H1 (cell line): ENCODE measurements at regions not wholly inside any gene's neighbourhood (a gene's known extent, or its start where the extent isn't known, plus 50 kb on each side); places are given as distances from the start of the nearest gene placed in this dataset.
A peak's percentile ranks its signal among the peaks of the same experiment; 100 is the strongest.

Experiments
- CTCF ChIA-PET: fragments of 300-600 bp; sonication (Branson Sonifier 250); formaldehyde crosslinking; loops from one replicate; lab custom pipeline; 2021; ENCODE audit not compliant: partially characterized antibody; lab: Charles Lee
- POLR2A ChIA-PET: fragments of 300-600 bp; sonication (Branson Sonifier 250); formaldehyde crosslinking; loops from one replicate; lab custom pipeline; 2021; ENCODE audit warnings: inconsistent platforms; ENCODE audit not compliant: partially characterized antibody; lab: Charles Lee
- DNase-seq, 2 experiments: peaks; one replicate each; pipeline versions ENCODE4 v3.0.0 to v3.0.0-alpha.2; 2010 to 2022; ENCODE audit warnings: low spot score in 2 of 2, low read depth in 1 of 2, mixed read lengths in 1 of 2
- FAIRE-seq: peaks from 2 replicates; lab custom pipeline; 2011; peaks lifted over from hg19 to GRCh38; lab: Jason Lieb, UNC
- H2AFZ ChIP-seq: 2 replicates; pipeline ENCODE4 v1.8.1; 2012; ENCODE audit warnings: low read length, inconsistent platforms
- H2AK5ac ChIP-seq: 2 replicates; pipeline ENCODE4 v1.6.1; 2013; ENCODE audit warnings: low read depth, low read length
- H2BK120ac ChIP-seq: replicated peaks from 2 replicates; pipeline ENCODE3; 2013; ENCODE audit warnings: low read depth, low read length, inconsistent platforms
- H2BK12ac ChIP-seq: 2 replicates; pipeline ENCODE4 v1.6.1; 2013; ENCODE audit warnings: low read depth, low read length
- H2BK15ac ChIP-seq: 2 replicates; pipeline ENCODE4 v1.6.1; 2013; ENCODE audit warnings: low read length
- H2BK20ac ChIP-seq: 2 replicates; pipeline ENCODE4 v1.6.1; 2013; ENCODE audit warnings: low read length
- H2BK5ac ChIP-seq: 2 replicates; pipeline ENCODE4 v1.6.1; 2013; ENCODE audit warnings: low read depth, low read length
- H3K14ac ChIP-seq: 2 replicates; pipeline ENCODE4 v1.6.1; 2013; ENCODE audit warnings: inconsistent platforms; ENCODE audit not compliant: insufficient read length
- H3K18ac ChIP-seq: 2 replicates; pipeline ENCODE4 v1.6.1; 2013; ENCODE audit warnings: low read length; ENCODE audit errors: extremely low read depth
- H3K23ac ChIP-seq: 2 replicates; pipeline ENCODE4 v1.6.1; 2013; ENCODE audit warnings: inconsistent platforms; ENCODE audit not compliant: insufficient read length
- H3K23me2 ChIP-seq: 2 replicates; pipeline ENCODE4 v1.6.1; 2013; ENCODE audit warnings: low read depth, low read length
- H3K27ac ChIP-seq: 2 replicates; pipeline ENCODE4 v1.6.1; 2011; ENCODE audit warnings: low read depth, low read length, inconsistent platforms
- H3K27me3 ChIP-seq, 4 experiments: replicated peaks in 1 of 4; 1 replicate in 1 of 4; 2 replicates in 3 of 4; pipeline versions ENCODE4 v1.6.1 to v1.8.1; 2011 to 2013; ENCODE audit warnings: low read length in 3 of 4, mild to moderate bottlenecking in 3 of 4, inconsistent platforms in 2 of 4, mixed read lengths in 2 of 4, moderate library complexity in 1 of 4; ENCODE audit not compliant: control insufficient read depth in 3 of 4, insufficient read depth in 3 of 4; ENCODE audit errors: extremely low read depth in 1 of 4
- H3K36me3 ChIP-seq, 4 experiments: 2 replicates each; pipeline versions ENCODE4 v1.6.1 to v1.8.1; 2011 to 2013; ENCODE audit warnings: mild to moderate bottlenecking in 4 of 4, low read length in 3 of 4, moderate library complexity in 2 of 4, control low read depth in 1 of 4, inconsistent platforms in 1 of 4; ENCODE audit not compliant: insufficient read depth in 4 of 4, control insufficient read depth in 2 of 4
- H3K4ac ChIP-seq: replicated peaks from 2 replicates; pipeline ENCODE3; 2013; ENCODE audit warnings: low read length, low read depth, mixed read lengths, inconsistent platforms; ENCODE audit not compliant: insufficient read length
- H3K4me1 ChIP-seq, 4 experiments: replicated peaks in 1 of 4; 1 replicate in 1 of 4; 2 replicates in 3 of 4; pipeline versions ENCODE4 v1.6.1 to v1.8.1; 2011 to 2013; ENCODE audit warnings: low read length in 3 of 4, inconsistent platforms in 2 of 4, mixed read lengths in 1 of 4; ENCODE audit not compliant: insufficient read depth in 4 of 4, control insufficient read depth in 3 of 4
- H3K4me2 ChIP-seq, 2 experiments: 2 replicates each; pipeline versions ENCODE4 v1.6.1 to v1.8.1; 2011 to 2013; ENCODE audit warnings: low read depth in 2 of 2, low read length in 2 of 2, control low read depth in 1 of 2, inconsistent platforms in 1 of 2, mild to moderate bottlenecking in 1 of 2; ENCODE audit not compliant: insufficient read depth in 1 of 2
- H3K4me3 ChIP-seq, 4 experiments: fragments of 200-600, 300-600 bp in 1 of 4; sonication (generic), shearing (Covaris generic), sonication (Bioruptor Twin) in 1 of 4; 2 replicates each; pipeline versions ENCODE4 v1.5.1 to v1.8.1; 2011 to 2016; ENCODE audit warnings: low read length in 4 of 4, low read depth in 3 of 4, control low read depth in 2 of 4, inconsistent platforms in 2 of 4, mild to moderate bottlenecking in 2 of 4, mixed read lengths in 1 of 4, moderate library complexity in 1 of 4; ENCODE audit not compliant: insufficient read depth in 2 of 4; ENCODE audit errors: extremely low read depth in 1 of 4
- H3K56ac ChIP-seq: replicated peaks from 2 replicates; pipeline ENCODE3; 2013; ENCODE audit warnings: low read depth, mild to moderate bottlenecking, mixed read lengths, low read length, inconsistent platforms; ENCODE audit not compliant: insufficient read length
- H3K79me1 ChIP-seq: 2 replicates; pipeline ENCODE4 v1.6.1; 2013; ENCODE audit warnings: low read depth, low read length, control low read depth
- H3K79me2 ChIP-seq, 2 experiments: 2 replicates each; pipeline versions ENCODE4 v1.6.1 to v1.8.1; 2012 to 2013; ENCODE audit warnings: low read length in 2 of 2, mild to moderate bottlenecking in 2 of 2, inconsistent platforms in 1 of 2; ENCODE audit not compliant: insufficient read depth in 2 of 2, control insufficient read depth in 1 of 2
- H3K9ac ChIP-seq, 4 experiments: replicated peaks in 1 of 4; 1 replicate in 1 of 4; 2 replicates in 3 of 4; pipeline versions ENCODE4 v1.6.1 to v1.8.1; 2011 to 2013; ENCODE audit warnings: low read depth in 3 of 4, low read length in 3 of 4, control low read depth in 2 of 4, mild to moderate bottlenecking in 2 of 4, moderate library complexity in 2 of 4, inconsistent platforms in 1 of 4; ENCODE audit errors: extremely low read depth in 1 of 4
- H3K9me3 ChIP-seq, 2 experiments: 2 replicates each; pipeline versions ENCODE4 v1.6.1 to v1.8.1; 2012 to 2013; ENCODE audit warnings: mild to moderate bottlenecking in 2 of 2, moderate library complexity in 2 of 2, control low read depth in 1 of 2, inconsistent platforms in 1 of 2, low read depth in 1 of 2, low read length in 1 of 2, mixed read lengths in 1 of 2; ENCODE audit not compliant: insufficient read depth in 2 of 2
- H4K20me1 ChIP-seq, 2 experiments: replicated peaks in 1 of 2; 2 replicates each; pipeline versions ENCODE3 to v1.8.1; 2011 to 2013; ENCODE audit warnings: inconsistent platforms in 2 of 2, low read length in 2 of 2, mild to moderate bottlenecking in 1 of 2; ENCODE audit not compliant: insufficient read depth in 2 of 2, control insufficient read depth in 1 of 2
- H4K5ac ChIP-seq: 2 replicates; pipeline ENCODE4 v1.6.1; 2013; ENCODE audit warnings: low read length, low read depth, mixed read lengths, inconsistent platforms; ENCODE audit not compliant: insufficient read length
- H4K8ac ChIP-seq: 2 replicates; pipeline ENCODE4 v1.8.0; 2013; ENCODE audit warnings: mild to moderate bottlenecking, moderate library complexity, low read length, inconsistent platforms; ENCODE audit not compliant: insufficient read depth; ENCODE audit errors: extremely low read depth
- H4K91ac ChIP-seq: replicated peaks from 2 replicates; pipeline ENCODE3; 2013; ENCODE audit warnings: low read length, mixed read lengths, inconsistent platforms; ENCODE audit not compliant: insufficient read length
- ASH2L ChIP-seq: fragments of 200-600, 300-600 bp; sonication (generic); IDR thresholded peaks from one replicate; pipeline ENCODE4 v1.7.1; 2017; ENCODE audit warnings: low read length
- BCL11A ChIP-seq, 2 experiments: IDR thresholded peaks; one replicate each; pipeline ENCODE4 v1.6.1; 2011; ENCODE audit warnings: low read depth in 2 of 2, low read length in 2 of 2, mild to moderate bottlenecking in 2 of 2
- CEBPB ChIP-seq: IDR thresholded peaks from 2 replicates; pipeline ENCODE4 v1.6.1; 2012; ENCODE audit warnings: low read depth, low read length
- CHD1 ChIP-seq: IDR thresholded peaks from 2 replicates; pipeline ENCODE4 v1.6.1; 2012; ENCODE audit warnings: low read depth, low read length, improper control_type of control experiment
- JUN ChIP-seq: IDR thresholded peaks from 2 replicates; pipeline ENCODE4 v1.6.1; 2011; ENCODE audit warnings: low read depth, mild to moderate bottlenecking, improper control_type of control experiment, low read length
- JUND ChIP-seq: IDR thresholded peaks from 2 replicates; pipeline ENCODE4 v1.6.1; 2011; ENCODE audit warnings: mild to moderate bottlenecking, improper control_type of control experiment, low read length
- NRF1 ChIP-seq: IDR thresholded peaks from 2 replicates; pipeline ENCODE4 v1.6.1; 2011; ENCODE audit warnings: mild to moderate bottlenecking, low read depth, low read length, improper control_type of control experiment
- PHF8 ChIP-seq: fragments of 200-600 bp; sonication (generic); conservative IDR thresholded peaks from 2 replicates; pipeline ENCODE4 v1.7.1; 2012; ENCODE audit warnings: low read depth, mild to moderate bottlenecking, inconsistent platforms, low read length, moderate library complexity
- POLR2AphosphoS5 ChIP-seq: IDR thresholded peaks from 2 replicates; pipeline ENCODE4 v1.6.1; 2011; ENCODE audit warnings: low read depth, low read length
- SP2 ChIP-seq: IDR thresholded peaks from 2 replicates; pipeline ENCODE4 v1.6.1; 2012; ENCODE audit warnings: mild to moderate bottlenecking, low read length, inconsistent platforms
- TCF12 ChIP-seq: IDR thresholded peaks from 2 replicates; pipeline ENCODE4 v1.6.1; 2011; ENCODE audit warnings: low read depth, mild to moderate bottlenecking, low read length
- YY1 ChIP-seq: IDR thresholded peaks from 2 replicates; pipeline ENCODE4 v1.6.1; 2011; ENCODE audit warnings: low read depth, mild to moderate bottlenecking, low read length
- ZNF274 ChIP-seq: IDR thresholded peaks from 2 replicates; pipeline ENCODE4 v1.7.0; 2012; ENCODE audit warnings: low read length, borderline replicate concordance; ENCODE audit errors: extremely low read depth
- WGBS, 2 experiments: shearing (Covaris generic) in 1 of 2; methylation state at CpG; one replicate each; pipeline versions ENCODE4 v1.1.6 to v1.1.7; 2013 to 2015; ENCODE audit warnings: low lambda C conversion rate in 2 of 2, mixed read lengths in 2 of 2, inconsistent platforms in 1 of 2, low coverage in 1 of 2, missing lambda C conversion rate in 1 of 2; ENCODE audit not compliant: insufficient replicate concordance in 2 of 2, insufficient coverage in 1 of 2, insufficient read length in 1 of 2; ENCODE audit errors: extremely low coverage in 1 of 2, missing lambda C conversion rate in 1 of 2; 5-methylcytosine and 5-hydroxymethylcytosine counted together

DNA sequence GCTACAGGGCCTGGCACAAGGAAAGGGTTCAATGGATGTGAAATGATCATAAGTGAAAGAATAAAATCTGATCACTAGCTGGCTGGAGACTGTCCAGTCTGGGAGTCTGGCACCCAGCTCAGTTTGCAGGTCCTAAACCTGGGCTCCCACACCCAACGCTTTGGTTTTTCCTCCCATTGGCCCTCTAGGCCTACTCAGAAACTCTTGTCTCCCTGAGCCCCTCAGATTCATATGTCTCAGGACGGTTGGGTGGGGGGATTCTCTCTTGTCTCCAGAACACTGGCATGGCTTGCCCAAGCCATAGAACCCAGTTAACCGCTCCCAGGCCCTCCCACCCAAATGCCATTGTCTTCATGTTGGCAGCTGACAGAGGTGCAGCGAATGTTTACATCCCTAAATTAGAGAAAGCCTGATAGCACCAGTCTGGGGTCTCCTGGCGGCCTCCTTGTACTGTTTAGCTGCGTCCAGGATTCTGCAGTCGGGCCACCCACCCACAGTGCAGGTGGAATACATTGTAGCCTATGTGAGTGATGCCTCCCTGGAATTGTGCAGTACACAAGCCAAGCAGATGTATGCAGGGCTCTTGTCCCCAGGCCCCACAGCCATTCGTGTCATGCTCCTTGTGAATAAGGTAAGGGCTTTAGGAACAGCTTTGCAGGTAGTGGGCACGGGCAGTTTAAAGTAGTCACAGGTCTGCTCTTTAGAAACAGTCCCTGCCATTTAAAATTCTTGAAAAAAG, 266.3 kb downstream of the XXYLT1 start:
- Histone ChIP-seq H3K18ac (no peak overlapping the region), H3K27ac (no peak overlapping the region), H4K20me1 (no peaks in the 10 kb centered on the region), H3K14ac (no peak overlapping the region), H3K56ac (no peak overlapping the region), H3K23ac (no peak overlapping the region), H3K4ac (no peak overlapping the region), H3K36me3 (no peaks in the 10 kb centered on the region), H3K4me2 (no peak overlapping the region), H4K8ac (no peak overlapping the region), H2AK5ac (no peak overlapping the region), H3K79me2 (no peaks in the 10 kb centered on the region), H3K23me2 (no peaks in the 10 kb centered on the region), H2BK120ac (no peak overlapping the region), H3K9ac (no peak overlapping the region), H4K91ac (no peak overlapping the region), H3K4me1 (no peaks in the 10 kb centered on the region; a peak in 3 of 7 replicates), H3K79me1 (no peaks in the 10 kb centered on the region), H4K5ac (no peak overlapping the region), H2BK15ac (no peak overlapping the region), H3K9me3 (peaks cover 4 to 5% of the 10 kb centered on the region in 2 experiments; a peak in 2 of 4 replicates), H2BK12ac (no peak overlapping the region), H2BK20ac (no peak overlapping the region), H3K27me3 (no peaks in the 10 kb centered on the region), H3K4me3 (no peak overlapping the region), H2AFZ (no peak overlapping the region), H2BK5ac (no peak overlapping the region)
- TF ChIP-seq BCL11A (IDR thresholded peaks at IDR 0.05; ENCODE audit: low read depth in 2 of 2, low read length in 2 of 2) (no peak), JUND (no peak), CHD1 (no peak), POLR2AphosphoS5 (no peak), SP2 (no peak), PHF8 (no peak), TCF12 (no peak), ZNF274 (no peak), JUN (no peak), NRF1 (no peak), ASH2L (no peak), YY1 (no peak), CEBPB (no peak)
- DNase-seq (peak in 1 of 2 experiments; percentile 22), FAIRE-seq (no peak)
- ChIA-PET CTCF (interaction anchor here (0.6 to 2.3 kb wide), 17 partner anchors 9 to 514 kb away, joined by 3 to 10 read pairs (median 4); partner anchors contain the start of gene XXYLT1), POLR2A (no interaction called here)
- WGBS, 2 experiments: 92% methylated on average over 9 of the region's 9 CpGs; no CpG with 5 or more reads in 1 of the 2 experiments
